ENCODE measurements at regions not wholly inside any gene's neighbourhood (a gene's known extent, or its start where the extent isn't known, plus 50 kb on each side); places are given as distances from the start of the nearest gene placed in this dataset.

DNA sequence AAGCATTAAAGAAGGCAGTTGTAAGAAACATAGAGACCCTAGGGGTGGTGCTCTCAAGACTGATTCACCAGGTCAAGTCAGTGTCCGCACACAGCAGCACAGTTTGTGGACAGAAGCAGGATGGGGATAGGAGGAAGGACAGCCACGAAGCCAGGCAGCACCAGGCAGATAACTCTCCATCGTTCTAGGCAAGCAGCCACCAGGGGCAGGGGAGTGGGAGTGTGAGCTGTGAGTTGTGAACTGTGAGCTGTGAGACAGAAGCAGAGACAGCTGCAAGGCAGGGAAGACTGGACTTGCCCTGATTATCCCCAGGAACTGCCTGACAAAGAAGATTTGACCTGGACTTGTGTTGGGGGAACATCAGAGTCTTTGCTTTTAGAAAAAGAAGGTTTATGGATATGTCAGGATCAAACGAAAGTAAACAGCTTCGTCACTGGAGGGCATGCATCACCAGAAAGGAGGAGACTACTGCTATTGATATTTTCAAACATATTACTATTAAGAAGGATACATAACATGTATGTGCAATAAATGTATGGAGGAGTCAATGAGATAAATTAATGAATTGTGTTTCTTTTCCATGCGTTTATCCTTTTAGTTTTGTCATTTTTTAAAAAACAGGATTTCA lies 286.1 kb downstream of the IRS2 start:
- Histone ChIP-seq H2BK20ac (ENCODE audit: low read depth, low read length, poor library complexity, severe bottlenecking) (no peak overlapping the region), H2BK12ac (ENCODE audit: insufficient read length, low read depth, low read length) (no peak overlapping the region), H4K91ac (ENCODE audit: insufficient read length, low read depth, low read length) (no peak overlapping the region), H3K56ac (ENCODE audit: insufficient read length, low read depth, low read length) (no peak overlapping the region), H3K4me1 (ENCODE audit: insufficient read depth, low read length) (no peaks in the 10 kb centered on the region), H3K14ac (ENCODE audit: insufficient read depth, low read length) (no peak overlapping the region), H2BK5ac (ENCODE audit: insufficient read length, low read length) (no peak overlapping the region), H3K4me2 (ENCODE audit: insufficient read depth, insufficient read length, low read length) (no peak overlapping the region), H4K5ac (ENCODE audit: insufficient read length, low read depth, low read length) (no peak overlapping the region), H2AK5ac (ENCODE audit: insufficient read length, low read length) (no peak overlapping the region), H2AFZ (ENCODE audit: low read length) (no peak overlapping the region), H4K8ac (replicated peaks; ENCODE audit: insufficient read length, low read depth, low read length) (no peak overlapping the region), H3K27me3 (ENCODE audit: insufficient read depth, low read length) (no peaks in the 10 kb centered on the region; the same call in 1 of the 2 replicates), H2BK15ac (ENCODE audit: low read depth, low read length) (no peak overlapping the region), H4K20me1 (ENCODE audit: control insufficient read depth, insufficient read depth, insufficient read length) (no peaks in the 10 kb centered on the region), H3K18ac (ENCODE audit: insufficient read length, low read depth, low read length) (no peak overlapping the region), H3K9me3 (ENCODE audit: control insufficient read depth, low read depth, low read length) (no peaks in the 10 kb centered on the region), H3K23ac (ENCODE audit: insufficient read length, low read depth, low read length) (no peak overlapping the region), H3K79me1 (ENCODE audit: insufficient read depth, low read depth, low read length, poor library complexity, severe bottlenecking) (no peaks in the 10 kb centered on the region), H3T11ph (ENCODE audit: low read length) (no peak overlapping the region), H3K27ac (ENCODE audit: insufficient read length, low read depth, low read length) (no peak overlapping the region), H3K23me2 (ENCODE audit: insufficient read length, low read depth, low read length, poor library complexity, severe bottlenecking) (no peaks in the 10 kb centered on the region), H2BK120ac (ENCODE audit: low read depth, low read length, poor library complexity, severe bottlenecking) (no peak overlapping the region), H3K4ac (ENCODE audit: low read depth, low read length) (no peak overlapping the region), H3K79me2 (ENCODE audit: insufficient read depth, low read length) (no peaks in the 10 kb centered on the region; the same call in 1 of the 2 replicates), H3K9ac (ENCODE audit: extremely low read depth, insufficient read length, low read length) (no peak overlapping the region)
- Mint-ChIP-seq H3K27ac (peak overlapping the region in 1 of 3 experiments; percentile 40; a peak in 1 of 7 replicates), H3K9me3 (peaks cover 6 to 10% of the 10 kb centered on the region in 2 experiments), H3K4me3 (no peak overlapping the region), H3K27me3 (ENCODE audit: low read depth) (no peaks in the 10 kb centered on the region; the same call in 1 of the 2 replicates), H3K36me3 (ENCODE audit: insufficient read depth in 1 of 3, low read depth in 3 of 3) (peaks cover 0 to 9% (median 0%) of the 10 kb centered on the region in 3 experiments; a peak in 3 of 7 replicates), H3K4me1 (0 out of 4 replicates have a peak, but pooled peaks cover 4% of the 10 kb centered on the region in 2 experiments)
- TF ChIP-seq, protein P1, sequence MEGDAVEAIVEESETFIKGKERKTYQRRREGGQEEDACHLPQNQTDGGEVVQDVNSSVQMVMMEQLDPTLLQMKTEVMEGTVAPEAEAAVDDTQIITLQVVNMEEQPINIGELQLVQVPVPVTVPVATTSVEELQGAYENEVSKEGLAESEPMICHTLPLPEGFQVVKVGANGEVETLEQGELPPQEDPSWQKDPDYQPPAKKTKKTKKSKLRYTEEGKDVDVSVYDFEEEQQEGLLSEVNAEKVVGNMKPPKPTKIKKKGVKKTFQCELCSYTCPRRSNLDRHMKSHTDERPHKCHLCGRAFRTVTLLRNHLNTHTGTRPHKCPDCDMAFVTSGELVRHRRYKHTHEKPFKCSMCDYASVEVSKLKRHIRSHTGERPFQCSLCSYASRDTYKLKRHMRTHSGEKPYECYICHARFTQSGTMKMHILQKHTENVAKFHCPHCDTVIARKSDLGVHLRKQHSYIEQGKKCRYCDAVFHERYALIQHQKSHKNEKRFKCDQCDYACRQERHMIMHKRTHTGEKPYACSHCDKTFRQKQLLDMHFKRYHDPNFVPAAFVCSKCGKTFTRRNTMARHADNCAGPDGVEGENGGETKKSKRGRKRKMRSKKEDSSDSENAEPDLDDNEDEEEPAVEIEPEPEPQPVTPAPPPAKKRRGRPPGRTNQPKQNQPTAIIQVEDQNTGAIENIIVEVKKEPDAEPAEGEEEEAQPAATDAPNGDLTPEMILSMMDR (conservative IDR thresholded peaks at IDR 0.05): peak; percentile 38; the same call in 2 of the 3 replicates
- WGBS (ENCODE audit: extremely low coverage, insufficient read length, low lambda C conversion rate): no CpG with 5 or more reads among the region's 6 CpGs
- peak; percentile 46 for DNase-seq

Data from H9 (cell line).